GM12878 (cell line): ENCODE measurements at regions not wholly inside any gene's neighbourhood (a gene's known extent, or its start where the extent isn't known, plus 50 kb on each side); places are given as distances from the start of the nearest gene placed in this dataset.

ENCODE experiments used
- ATAC-seq: fragments of 200-7000 bp; cut with Tn5 transposase; 3 replicates; pipeline ENCODE4 v1.9.1; 2020; ENCODE audit warnings: mild to moderate bottlenecking, moderate library complexity
- BruUV-seq: library from RNA; stranded (reverse); fragments of 400-500 nt; replicated peaks from 2 replicates; lab custom pipeline; 2021; lab: Mats Ljungman, UMichigan
- CTCF ChIA-PET: fragments of 300-600 bp; sonication (Branson Sonifier 250); formaldehyde crosslinking; extraction: SDS; loops from one replicate; lab custom pipeline; 2021; ENCODE audit warnings: inconsistent platforms; lab: Yijun Ruan, JAX
- POLR2A ChIA-PET: fragments of 350-600 bp; formaldehyde crosslinking; extraction: SDS; loops from one replicate; lab custom pipeline; 2021; ENCODE audit warnings: inconsistent platforms; lab: Charles Lee
- RAD21 ChIA-PET: fragments of 300-600 bp; sonication (Branson Sonifier 250); formaldehyde crosslinking; loops from one replicate; lab custom pipeline; 2023; ENCODE audit warnings: antibody characterized with exemption; ENCODE audit not compliant: unreplicated experiment; lab: Charles Lee
- SMC1A ChIA-PET: fragments of 300-600 bp; sonication (Branson Sonifier 250); formaldehyde crosslinking; loops from one replicate; lab custom pipeline; 2023; ENCODE audit not compliant: unreplicated experiment, uncharacterized antibody; lab: Charles Lee
- DNase-seq: peaks from one replicate; pipeline ENCODE4 v3.0.0-alpha.2; 2011; ENCODE audit warnings: low read depth, low spot score
- FAIRE-seq: peaks from 3 replicates; lab custom pipeline; 2011; peaks lifted over from hg19 to GRCh38; lab: Jason Lieb, UNC
- H2AFZ ChIP-seq: 2 replicates; pipeline ENCODE4 v1.6.0; 2011; ENCODE audit warnings: low read depth, low read length, control low read depth; ENCODE audit not compliant: control insufficient read depth
- H3K27ac ChIP-seq: 2 replicates; pipeline ENCODE4 v1.5.1; 2011; ENCODE audit warnings: control low read depth; ENCODE audit not compliant: control insufficient read depth, insufficient read depth
- H3K27me3 ChIP-seq, 2 experiments: replicated peaks in 1 of 2; 2 replicates each; pipeline versions ENCODE4 v1.6.0 to v1.6.1; 2011; ENCODE audit warnings: low read length in 1 of 2; ENCODE audit not compliant: control insufficient read depth in 2 of 2, insufficient read depth in 2 of 2
- H3K36me3 ChIP-seq, 2 experiments: 2 replicates each; pipeline ENCODE4 v1.5.1; 2011; ENCODE audit warnings: low read length in 1 of 2; ENCODE audit not compliant: control insufficient read depth in 2 of 2, insufficient read depth in 2 of 2
- H3K4me1 ChIP-seq: 2 replicates; pipeline ENCODE4 v1.6.1; 2011; ENCODE audit warnings: mild to moderate bottlenecking, low read length, moderate library complexity, mixed read lengths; ENCODE audit not compliant: control insufficient read depth, insufficient read depth
- H3K4me2 ChIP-seq: 2 replicates; pipeline ENCODE4 v1.6.0; 2011; ENCODE audit warnings: control low read depth; ENCODE audit not compliant: control insufficient read depth, insufficient read depth
- H3K4me3 ChIP-seq: fragments of 200-600 bp; sonication (generic); 2 replicates; pipeline ENCODE4 v1.5.1; 2016
- H3K79me2 ChIP-seq: 2 replicates; pipeline ENCODE4 v1.6.0; 2011; ENCODE audit warnings: low read length; ENCODE audit not compliant: control insufficient read depth, insufficient read depth
- H3K9ac ChIP-seq: 2 replicates; pipeline ENCODE4 v1.8.0; 2011; ENCODE audit warnings: low read length, control low read depth, mixed read lengths; ENCODE audit not compliant: control insufficient read depth, insufficient read depth
- H3K9me3 ChIP-seq: replicated peaks from 3 replicates; pipeline ENCODE4 v1.5.1; 2011; ENCODE audit warnings: mild to moderate bottlenecking, low read length; ENCODE audit not compliant: control insufficient read depth, insufficient read depth
- H4K20me1 ChIP-seq: 2 replicates; pipeline ENCODE4 v1.6.0; 2011; ENCODE audit not compliant: control insufficient read depth, insufficient read depth
- ATF3 ChIP-seq: IDR thresholded peaks from 2 replicates; pipeline ENCODE4 v1.6.1; 2011; ENCODE audit warnings: low read depth, mild to moderate bottlenecking, low read length, moderate library complexity, borderline replicate concordance; ENCODE audit errors: extremely low read depth
- CEBPB ChIP-seq, 2 experiments: fragments of 150-350 bp in 1 of 2; IDR thresholded peaks; 2 replicates each; pipeline ENCODE4 v1.6.1; 2012 to 2014; ENCODE audit warnings: low read depth in 2 of 2, low read length in 2 of 2, borderline replicate concordance in 1 of 2, inconsistent platforms in 1 of 2
- CTCF ChIP-seq, 3 experiments: IDR thresholded peaks in 2 of 3; conservative IDR thresholded peaks in 1 of 3; 2 replicates each; pipeline ENCODE4 v1.5.1; 2011; ENCODE audit warnings: low read depth in 3 of 3, low read length in 3 of 3, mild to moderate bottlenecking in 3 of 3, control low read depth in 2 of 3, moderate library complexity in 2 of 3, inconsistent platforms in 1 of 3, mixed read lengths in 1 of 3; ENCODE audit not compliant: control insufficient read depth in 2 of 3, insufficient read depth in 1 of 3; ENCODE audit errors: extremely low read depth in 1 of 3
- EGR1 ChIP-seq, 2 experiments: IDR thresholded peaks; 1 replicate in 1 of 2; 2 replicates in 1 of 2; pipeline ENCODE4 v1.6.1; 2011 to 2012; ENCODE audit warnings: low read depth in 2 of 2, low read length in 2 of 2, borderline replicate concordance in 1 of 2, mild to moderate bottlenecking in 1 of 2, moderate library complexity in 1 of 2
- FOXM1 ChIP-seq: IDR thresholded peaks from 2 replicates; pipeline ENCODE4 v1.6.1; 2012; ENCODE audit warnings: low read depth, mild to moderate bottlenecking, inconsistent platforms, low read length, moderate library complexity
- MAX ChIP-seq: IDR thresholded peaks from 2 replicates; pipeline ENCODE4 v1.6.1; 2012; ENCODE audit warnings: low read depth, low read length, improper control_type of control experiment
- NR2C2 ChIP-seq: IDR thresholded peaks from 2 replicates; pipeline ENCODE4 v1.6.1; 2011; ENCODE audit warnings: borderline replicate concordance, low read depth; ENCODE audit not compliant: control insufficient read depth, insufficient read length
- PKNOX1 ChIP-seq: fragments of 450-650 bp; IDR thresholded peaks from 2 replicates; pipeline ENCODE4 v1.6.1; 2016; ENCODE audit warnings: mild to moderate bottlenecking
- RB1 ChIP-seq: fragments of 450-650 bp; formaldehyde crosslinking; IDR thresholded peaks from 2 replicates; pipeline ENCODE4 v1.6.1; 2017; ENCODE audit warnings: mild to moderate bottlenecking, borderline replicate concordance
- RFX5 ChIP-seq: IDR thresholded peaks from 2 replicates; pipeline ENCODE4 v1.6.1; 2011; ENCODE audit warnings: low read depth, low read length, improper control_type of control experiment
- SIN3A ChIP-seq: IDR thresholded peaks from 2 replicates; pipeline ENCODE4 v1.6.1; 2012; ENCODE audit warnings: low read depth, low read length, improper control_type of control experiment
- WRNIP1 ChIP-seq: IDR thresholded peaks from 2 replicates; pipeline ENCODE4 v1.6.1; 2011; ENCODE audit warnings: low read depth, low read length, improper control_type of control experiment, borderline replicate concordance
- ZNF207 ChIP-seq: fragments of 450-650 bp; IDR thresholded peaks from 2 replicates; pipeline ENCODE4 v1.6.1; 2014; ENCODE audit warnings: antibody characterized with exemption, mild to moderate bottlenecking, borderline replicate concordance
- ZNF24 ChIP-seq: fragments of 450-650 bp; IDR thresholded peaks from 2 replicates; pipeline ENCODE4 v1.6.1; 2017; ENCODE audit warnings: antibody characterized with exemption, mild to moderate bottlenecking
- WGBS: methylation state at CpG from one replicate; pipeline ENCODE4 v1.1.6; 2016; ENCODE audit warnings: low lambda C conversion rate; ENCODE audit not compliant: insufficient replicate concordance, insufficient coverage; ENCODE audit errors: missing lambda C conversion rate; 5-methylcytosine and 5-hydroxymethylcytosine counted together
- in situ Hi-C: fragments of 300-500 bp; cut with MboI; formaldehyde crosslinking; loops from 9 replicates; pipeline ENCODE4 v1.14.3; 2018; ENCODE audit warnings: mixed read lengths
- intact Hi-C: fragments of 100-400 bp; cut with micrococcal nuclease; formaldehyde crosslinking; loops from one replicate; pipeline ENCODE4 v1.14.2; 2022; ENCODE audit not compliant: unreplicated experiment
- TF ChIP-seq, protein P1 (sequence below): IDR thresholded peaks from 2 replicates; pipeline ENCODE4 v1.6.1; 2011; ENCODE audit warnings: low read depth, low read length, improper control_type of control experiment, borderline replicate concordance
- TF ChIP-seq, protein P2 (sequence below): fragments of 450-650 bp; IDR thresholded peaks from 2 replicates; pipeline ENCODE4 v1.6.1; 2017; ENCODE audit warnings: mild to moderate bottlenecking, low read depth, inconsistent platforms; ENCODE audit not compliant: poor library complexity, severe bottlenecking

- TF ChIP-seq ATF3 (no peak), CTCF (IDR thresholded peaks at IDR 0.05 in 2 of 3, conservative IDR thresholded peaks at IDR 0.05 in 1 of 3; ENCODE audit: control insufficient read depth in 2 of 3, extremely low read depth in 1 of 3, insufficient read depth in 1 of 3, low read depth in 3 of 3, low read length in 3 of 3) (no peak), MAX (no peak), ZNF24 (no peak), RFX5 (no peak), ZNF207 (no peak), RB1 (no peak)
- TF ChIP-seq, all 136 proteins: peak for 0
These were observed 383.5 kb upstream of the VWC2 start (continued) for GRCh38 chr7:49389871-49390479.

- no peak for ATAC-seq
- no peak for TF ChIP-seq PKNOX1
- TF ChIP-seq WRNIP1: no peak
- no peak for TF ChIP-seq NR2C2
- TF ChIP-seq, protein P1, sequence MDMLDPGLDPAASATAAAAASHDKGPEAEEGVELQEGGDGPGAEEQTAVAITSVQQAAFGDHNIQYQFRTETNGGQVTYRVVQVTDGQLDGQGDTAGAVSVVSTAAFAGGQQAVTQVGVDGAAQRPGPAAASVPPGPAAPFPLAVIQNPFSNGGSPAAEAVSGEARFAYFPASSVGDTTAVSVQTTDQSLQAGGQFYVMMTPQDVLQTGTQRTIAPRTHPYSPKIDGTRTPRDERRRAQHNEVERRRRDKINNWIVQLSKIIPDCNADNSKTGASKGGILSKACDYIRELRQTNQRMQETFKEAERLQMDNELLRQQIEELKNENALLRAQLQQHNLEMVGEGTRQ: no peak
- TF ChIP-seq, protein P2, sequence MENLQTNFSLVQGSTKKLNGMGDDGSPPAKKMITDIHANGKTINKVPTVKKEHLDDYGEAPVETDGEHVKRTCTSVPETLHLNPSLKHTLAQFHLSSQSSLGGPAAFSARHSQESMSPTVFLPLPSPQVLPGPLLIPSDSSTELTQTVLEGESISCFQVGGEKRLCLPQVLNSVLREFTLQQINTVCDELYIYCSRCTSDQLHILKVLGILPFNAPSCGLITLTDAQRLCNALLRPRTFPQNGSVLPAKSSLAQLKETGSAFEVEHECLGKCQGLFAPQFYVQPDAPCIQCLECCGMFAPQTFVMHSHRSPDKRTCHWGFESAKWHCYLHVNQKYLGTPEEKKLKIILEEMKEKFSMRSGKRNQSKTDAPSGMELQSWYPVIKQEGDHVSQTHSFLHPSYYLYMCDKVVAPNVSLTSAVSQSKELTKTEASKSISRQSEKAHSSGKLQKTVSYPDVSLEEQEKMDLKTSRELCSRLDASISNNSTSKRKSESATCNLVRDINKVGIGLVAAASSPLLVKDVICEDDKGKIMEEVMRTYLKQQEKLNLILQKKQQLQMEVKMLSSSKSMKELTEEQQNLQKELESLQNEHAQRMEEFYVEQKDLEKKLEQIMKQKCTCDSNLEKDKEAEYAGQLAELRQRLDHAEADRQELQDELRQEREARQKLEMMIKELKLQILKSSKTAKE: no peak
- TF ChIP-seq EGR1 (IDR thresholded peaks at IDR 0.05; ENCODE audit: borderline replicate concordance in 1 of 2, low read depth in 2 of 2, low read length in 2 of 2): no peak
- no peak for TF ChIP-seq SIN3A
- TF ChIP-seq FOXM1: no peak
- no peak for TF ChIP-seq CEBPB (IDR thresholded peaks at IDR 0.05; ENCODE audit: borderline replicate concordance in 1 of 2, low read depth in 2 of 2, low read length in 2 of 2)
These were observed 377.2 kb upstream of the VWC2 start for GRCh38 chr7:49396229-49396628.

More at GRCh38 chr7:49396229-49396628, 377.2 kb upstream of the VWC2 start:
- DNase-seq (no peak), FAIRE-seq (no peak)
- Histone ChIP-seq H3K27me3 (no peaks in the 10 kb centered on the region), H3K79me2 (no peaks in the 10 kb centered on the region), H3K4me1 (no peaks in the 10 kb centered on the region), H3K36me3 (no peaks in the 10 kb centered on the region), H3K4me3 (no peak overlapping the region), H3K27ac (no peak overlapping the region), H2AFZ (no peak overlapping the region), H3K4me2 (no peak overlapping the region), H3K9me3 (no peaks in the 10 kb centered on the region), H3K9ac (no peak overlapping the region), H4K20me1 (no peaks in the 10 kb centered on the region)
- SMC1A ChIA-PET: no interaction called here
- intact Hi-C loops (no loop called here), in situ Hi-C loops (no loop called here)
- POLR2A ChIA-PET: no interaction called here
- RAD21 ChIA-PET: no interaction called here
- BruUV-seq: no TSS peak
- CTCF ChIA-PET: no interaction called here
- 8% methylated on average over 4 of the region's 4 CpGs for WGBS
